Skin epidermis (tissue), 12 donors: ENCODE measurements at regions not wholly inside any gene's neighbourhood (a gene's known extent, or its start where the extent isn't known, plus 50 kb on each side); places are given as distances from the start of the nearest gene placed in this dataset.

Experiments used
- H3K27ac ChIP-seq, 21 experiments: fragments of 200-600 bp; sonication (generic) in 11 of 21; one replicate each; pipeline ENCODE4 v1.5.0; 2020; ENCODE audit warnings: mild to moderate bottlenecking in 3 of 21, inconsistent platforms in 2 of 21, moderate library complexity in 2 of 21
- H3K4me3 ChIP-seq, 7 experiments: fragments of 200-600 bp; sonication (generic) in 2 of 7; one replicate each; pipeline ENCODE4 v1.5.0; 2020; ENCODE audit warnings: inconsistent platforms in 2 of 7, mild to moderate bottlenecking in 2 of 7, moderate library complexity in 1 of 7

GRCh38 chr9:31100311-31100710 lies 1284.1 kb upstream of the ACO1 start:
- Histone ChIP-seq H3K4me3 (no peak overlapping the region), H3K27ac (no peak overlapping the region)

GRCh38 chr9:31103836-31104235 lies 1280.6 kb upstream of the ACO1 start:
- no peak overlapping the region for H3K4me3 ChIP-seq
- H3K27ac ChIP-seq, result no peak overlapping the region

- H3K27ac ChIP-seq, result no peak overlapping the region
Measured at GRCh38 chr9:31104249-31104648, 1280.2 kb upstream of the ACO1 start.

DNA sequence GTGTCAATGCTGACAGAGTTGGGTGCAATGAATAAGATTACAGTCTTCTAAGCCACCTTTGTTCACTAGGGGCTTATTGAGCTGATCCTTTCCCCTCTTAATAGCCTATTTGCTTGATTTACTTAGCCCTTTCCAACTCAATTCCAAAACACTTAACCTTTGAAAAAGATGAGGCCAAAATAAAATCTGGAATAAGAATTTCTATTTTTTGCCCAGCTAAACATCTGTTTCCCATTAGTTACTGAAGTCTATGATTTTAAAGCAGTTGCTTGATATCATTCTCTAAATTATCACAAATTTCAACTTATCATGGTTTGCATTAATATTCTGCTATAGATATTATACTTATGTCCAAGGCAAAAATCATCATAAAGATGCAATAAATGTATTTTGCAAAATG lies 1272.0 kb upstream of the ACO1 start:
- H3K4me3 ChIP-seq, result no peak overlapping the region
- no peak overlapping the region for H3K27ac ChIP-seq

More at GRCh38 chr9:31104249-31104648, 1280.2 kb upstream of the ACO1 start:
- H3K4me3 ChIP-seq, result no peak overlapping the region

DNA sequence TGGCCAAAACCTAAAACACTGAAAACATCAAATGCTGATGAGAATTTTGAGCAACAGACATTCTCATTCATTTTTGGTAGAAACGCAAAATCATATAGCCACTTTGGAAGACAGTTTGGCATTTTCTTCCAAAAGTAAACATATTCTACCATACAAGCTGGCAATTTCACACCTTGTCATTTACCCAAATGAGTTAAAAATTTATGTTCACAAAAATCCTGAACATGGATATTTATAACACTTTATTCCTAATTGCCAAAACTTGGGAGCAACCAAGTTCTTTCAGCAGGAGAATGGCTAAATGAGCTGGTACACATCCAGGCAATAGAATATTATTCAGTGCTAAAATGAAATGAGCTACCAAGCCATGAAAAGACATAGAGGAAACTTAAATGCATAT lies 1270.1 kb upstream of the ACO1 start:
- Histone ChIP-seq H3K27ac (no peak overlapping the region), H3K4me3 (no peak overlapping the region)

GRCh38 chr9:31119890-31120454 lies 1264.5 kb upstream of the ACO1 start:
- H3K4me3 ChIP-seq, result no peak overlapping the region
- no peak overlapping the region for H3K27ac ChIP-seq

- Histone ChIP-seq H3K4me3 (no peak overlapping the region), H3K27ac (no peak overlapping the region)
Measured at GRCh38 chr9:31124389-31124788, 1260.1 kb upstream of the ACO1 start.

DNA sequence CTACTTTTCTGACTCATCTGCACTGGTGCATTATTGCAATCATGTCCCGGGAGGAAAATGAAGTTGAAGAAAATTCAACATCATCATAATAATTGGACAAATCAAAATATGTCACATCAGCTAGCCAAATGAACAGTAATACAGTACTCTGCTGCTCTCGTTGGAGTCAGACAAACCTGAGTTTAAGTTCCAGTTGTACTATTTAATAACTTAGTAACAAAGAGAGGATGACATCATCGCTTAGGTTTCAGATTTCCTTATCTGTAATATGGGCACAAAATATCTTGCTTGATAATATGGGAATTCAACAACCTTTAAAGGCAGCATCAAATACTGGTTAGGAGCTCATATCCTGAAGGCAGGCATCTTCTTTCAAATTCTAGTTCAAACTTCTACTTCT lies 1248.9 kb upstream of the ACO1 start:
- Histone ChIP-seq H3K4me3 (no peak overlapping the region), H3K27ac (no peak overlapping the region)

GRCh38 chr9:31136524-31136923 lies 1247.9 kb upstream of the ACO1 start:
- Histone ChIP-seq H3K27ac (no peak overlapping the region), H3K4me3 (no peak overlapping the region)

DNA sequence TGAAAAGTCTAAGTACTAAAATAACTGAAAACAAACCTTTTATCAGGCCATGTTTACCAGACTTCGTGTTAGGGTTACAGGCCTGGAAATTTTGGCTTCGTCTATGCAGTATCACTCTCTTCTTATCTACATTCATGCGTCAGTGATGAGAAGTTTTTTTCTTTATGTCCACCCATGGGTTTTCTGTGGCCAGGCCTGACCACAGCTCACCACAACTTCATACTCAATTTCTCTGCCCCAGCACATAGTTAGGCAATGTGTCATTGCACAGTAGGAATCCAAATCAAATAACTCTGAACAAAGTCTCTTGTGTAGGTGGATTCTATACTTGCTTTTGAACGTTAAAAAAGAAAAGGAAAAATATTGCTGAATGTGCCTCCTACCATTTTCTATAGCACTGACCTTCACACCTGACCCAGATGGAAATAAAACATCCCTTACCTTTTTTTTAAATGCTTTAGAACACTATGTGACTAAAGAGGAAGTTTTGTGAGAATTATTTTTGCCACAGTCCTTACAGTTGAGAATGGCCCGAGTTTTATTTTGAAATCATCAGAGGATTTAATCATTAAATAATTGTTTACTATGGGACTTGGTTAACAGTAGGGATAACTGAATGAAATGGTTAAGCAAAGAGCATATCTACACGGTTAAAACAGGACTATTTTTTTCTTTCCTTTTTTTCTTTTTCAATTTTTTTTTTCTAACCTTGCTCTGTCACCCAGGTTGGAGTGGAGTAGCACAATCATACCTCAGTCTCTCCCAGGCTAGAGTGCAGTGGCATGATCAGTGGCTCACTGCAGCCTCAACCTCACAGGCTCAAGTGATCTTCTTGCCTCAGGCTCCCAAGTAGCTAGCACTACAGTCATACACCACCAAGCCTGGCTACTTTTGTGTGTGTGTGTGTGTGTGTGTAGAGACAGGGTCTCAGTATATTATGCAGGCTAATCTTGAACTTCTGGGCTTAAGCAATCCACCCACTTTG lies 1247.0 kb upstream of the ACO1 start:
- no peak overlapping the region for H3K4me3 ChIP-seq
- no peak overlapping the region for H3K27ac ChIP-seq

GRCh38 chr9:31140316-31140715 lies 1244.1 kb upstream of the ACO1 start:
- H3K4me3 ChIP-seq, result no peak overlapping the region
- H3K27ac ChIP-seq, result no peak overlapping the region

- no peak overlapping the region for H3K27ac ChIP-seq
- H3K4me3 ChIP-seq, result no peak overlapping the region
Measured at GRCh38 chr9:31142456-31142855, 1242.0 kb upstream of the ACO1 start.

DNA sequence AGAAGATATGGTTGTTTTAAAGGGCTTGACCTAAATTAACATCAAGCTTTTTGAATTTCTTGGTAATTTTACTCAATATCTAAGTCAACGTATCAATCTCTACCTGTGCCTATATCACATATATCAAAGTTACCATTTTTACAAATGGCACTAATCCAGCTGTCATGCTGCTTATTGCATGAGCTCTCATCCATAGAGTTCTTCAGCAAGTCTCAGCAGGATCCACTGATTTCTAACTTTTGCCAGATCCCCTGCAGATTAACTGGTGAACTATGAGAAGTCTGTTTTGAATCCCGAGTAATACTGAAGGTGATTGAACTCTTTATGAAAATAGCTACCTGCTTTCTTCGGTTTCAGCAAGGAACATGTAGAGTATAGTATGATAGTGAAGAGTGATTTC lies 1239.8 kb upstream of the ACO1 start:
- no peak overlapping the region for H3K27ac ChIP-seq
- H3K4me3 ChIP-seq, result no peak overlapping the region

DNA sequence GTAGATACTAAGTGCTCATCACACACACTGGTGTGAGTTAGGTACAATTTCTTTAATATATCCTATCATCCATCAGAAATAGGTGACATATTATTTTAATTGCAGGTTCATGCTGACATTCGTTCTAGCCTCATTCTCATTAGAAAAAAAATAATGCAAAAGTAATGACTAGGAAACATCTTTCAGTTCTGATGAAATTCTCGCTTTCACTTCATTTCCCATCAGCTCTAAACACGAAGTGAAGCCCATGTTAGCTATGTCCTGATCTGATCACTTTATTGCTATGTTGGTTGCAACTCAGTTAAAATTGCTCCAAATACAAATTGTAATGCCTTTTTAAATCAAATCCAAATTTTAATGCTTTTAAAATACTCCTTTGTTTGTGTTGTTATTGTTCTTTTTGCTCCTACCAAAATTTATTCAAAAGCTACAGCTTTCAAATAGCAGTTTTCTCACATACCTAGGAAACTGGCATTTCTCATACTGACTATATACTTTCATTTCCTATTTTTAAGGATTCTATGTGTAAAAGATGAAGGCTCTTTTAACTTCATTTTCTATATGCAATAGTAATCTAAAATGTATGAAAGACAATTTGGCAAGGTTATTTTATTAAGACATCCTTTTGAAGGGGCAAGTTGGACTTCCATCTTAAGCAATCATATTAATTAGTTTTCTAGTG lies 1237.8 kb upstream of the ACO1 start:
- Histone ChIP-seq H3K27ac (no peak overlapping the region), H3K4me3 (no peak overlapping the region)

GRCh38 chr9:31153250-31153840 lies 1231.1 kb upstream of the ACO1 start:
- no peak overlapping the region for H3K27ac ChIP-seq
- no peak overlapping the region for H3K4me3 ChIP-seq

DNA sequence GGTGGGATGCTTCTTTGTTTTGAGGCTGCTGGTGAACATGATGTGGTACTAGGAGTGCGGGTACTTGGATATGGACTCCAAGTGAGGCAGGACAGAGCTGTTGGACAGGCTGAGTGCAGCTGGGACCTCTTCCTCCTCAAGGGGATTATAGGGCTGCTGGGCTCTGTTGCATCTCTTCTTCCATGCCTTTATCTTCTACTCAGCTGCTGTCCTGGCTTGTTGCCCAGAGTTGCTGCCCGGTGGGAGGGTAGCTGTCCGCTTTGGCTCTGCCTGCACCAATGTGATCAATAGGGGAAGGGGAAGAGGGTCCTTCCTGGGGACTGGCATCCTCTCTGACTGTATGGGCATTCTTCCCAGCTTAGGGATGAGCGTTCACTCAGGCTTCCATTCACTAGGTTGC lies 1217.9 kb upstream of the ACO1 start:
- H3K4me3 ChIP-seq, result no peak overlapping the region

DNA sequence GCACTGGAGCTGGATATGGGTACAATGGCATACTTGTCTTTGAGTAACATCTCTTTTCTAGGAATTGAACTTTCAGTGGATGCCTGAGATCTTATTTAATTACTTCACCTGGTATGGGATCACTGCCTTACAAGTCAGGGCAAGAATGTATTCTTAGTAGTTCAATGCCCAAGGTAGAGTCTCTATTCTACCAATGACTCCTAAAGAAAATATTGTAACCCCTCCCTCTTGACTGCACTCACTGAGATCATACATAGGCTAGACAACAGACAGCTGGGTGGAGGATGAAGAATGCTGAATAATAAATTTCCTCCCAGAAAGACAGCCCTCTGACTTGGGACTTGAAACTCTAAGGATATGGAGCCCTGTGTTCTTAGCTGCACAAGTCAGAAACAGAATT lies 1216.3 kb upstream of the ACO1 start:
- H3K27ac ChIP-seq, result no peak overlapping the region
- H3K4me3 ChIP-seq, result no peak overlapping the region

More for the DNA sequence above, 1217.9 kb upstream of the ACO1 start:
- H3K27ac ChIP-seq, result no peak overlapping the region

- H3K4me3 ChIP-seq, result no peak overlapping the region
- no peak overlapping the region for H3K27ac ChIP-seq
Measured at GRCh38 chr9:31174681-31175080, 1209.8 kb upstream of the ACO1 start.

- Histone ChIP-seq H3K4me3 (no peak overlapping the region), H3K27ac (no peak overlapping the region)
Measured at GRCh38 chr9:31183866-31184265, 1200.6 kb upstream of the ACO1 start.

DNA sequence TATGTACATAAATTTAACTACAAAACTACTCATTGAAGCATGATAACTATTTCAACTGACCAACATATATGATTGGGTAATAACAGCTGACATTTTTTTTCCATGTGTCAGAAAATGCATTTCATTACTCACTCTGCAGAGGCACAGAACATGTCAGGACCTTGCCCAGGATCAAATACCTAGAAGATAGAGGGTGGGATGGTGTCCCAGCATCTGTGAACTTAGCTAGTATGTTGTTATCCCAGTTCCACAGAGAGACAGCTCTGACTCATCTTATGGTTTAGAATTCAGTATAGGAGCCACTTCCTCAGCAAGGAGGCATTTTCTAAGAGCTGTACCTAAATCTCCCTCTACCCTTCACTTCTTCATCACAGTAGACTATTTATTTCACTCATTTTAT lies 1198.6 kb upstream of the ACO1 start:
- H3K27ac ChIP-seq, result no peak overlapping the region
- H3K4me3 ChIP-seq, result no peak overlapping the region
